Transverse colon (tissue), 4 donors: ENCODE measurements at regions not wholly inside any gene's neighbourhood (a gene's known extent, or its start where the extent isn't known, plus 50 kb on each side); places are given as distances from the start of the nearest gene placed in this dataset.

Experiments used
- EP300 ChIP-seq: sonication (generic); formaldehyde crosslinking; IDR thresholded peaks from one replicate; pipeline ENCODE4 v1.6.1; 2017; ENCODE audit warnings: antibody characterized with exemption, low read depth
- POLR2A ChIP-seq: fragments of 450-650 bp; IDR thresholded peaks from one replicate; pipeline ENCODE4 v1.6.1; 2016; ENCODE audit warnings: antibody characterized with exemption, mild to moderate bottlenecking, moderate library complexity
- POLR2AphosphoS5 ChIP-seq, 3 donors: sonication (generic); formaldehyde crosslinking; IDR thresholded peaks; one replicate each; pipeline ENCODE4 v1.6.1; 2016; ENCODE audit warnings: antibody characterized with exemption in 3 of 3
- TF ChIP-seq, protein P1 (sequence below), 5 experiments: fragments of 200-600 bp in 3 of 5; fragments of 450-650 bp in 2 of 5; sonication (generic) in 3 of 5; IDR thresholded peaks; 1 replicate in 2 of 5; 2 replicates in 3 of 5; pipeline ENCODE4 v1.5.1; 2016 to 2017; ENCODE audit warnings: antibody characterized with exemption in 5 of 5, inconsistent platforms in 3 of 5, mild to moderate bottlenecking in 2 of 5, moderate library complexity in 1 of 5

DNA sequence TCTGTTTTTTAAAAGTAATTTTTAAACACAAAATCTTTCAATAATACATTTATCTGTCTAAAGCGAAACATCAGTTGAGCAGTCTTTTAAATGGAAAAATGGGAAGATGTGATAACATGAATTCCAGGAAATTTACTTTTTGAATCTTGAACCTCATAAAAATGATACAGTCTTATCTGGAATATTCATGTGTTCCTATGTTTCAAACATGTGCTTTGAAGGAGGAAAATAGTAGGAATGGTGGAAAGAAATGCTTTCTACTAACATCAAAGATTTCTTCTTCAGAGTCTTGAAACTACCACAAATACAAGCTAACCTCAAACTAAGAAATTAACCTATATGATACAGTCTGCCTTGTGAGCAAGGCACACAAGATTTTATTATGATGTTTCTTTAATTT is 317.5 kb upstream of the SEMA3A start:
- TF ChIP-seq, protein P1, sequence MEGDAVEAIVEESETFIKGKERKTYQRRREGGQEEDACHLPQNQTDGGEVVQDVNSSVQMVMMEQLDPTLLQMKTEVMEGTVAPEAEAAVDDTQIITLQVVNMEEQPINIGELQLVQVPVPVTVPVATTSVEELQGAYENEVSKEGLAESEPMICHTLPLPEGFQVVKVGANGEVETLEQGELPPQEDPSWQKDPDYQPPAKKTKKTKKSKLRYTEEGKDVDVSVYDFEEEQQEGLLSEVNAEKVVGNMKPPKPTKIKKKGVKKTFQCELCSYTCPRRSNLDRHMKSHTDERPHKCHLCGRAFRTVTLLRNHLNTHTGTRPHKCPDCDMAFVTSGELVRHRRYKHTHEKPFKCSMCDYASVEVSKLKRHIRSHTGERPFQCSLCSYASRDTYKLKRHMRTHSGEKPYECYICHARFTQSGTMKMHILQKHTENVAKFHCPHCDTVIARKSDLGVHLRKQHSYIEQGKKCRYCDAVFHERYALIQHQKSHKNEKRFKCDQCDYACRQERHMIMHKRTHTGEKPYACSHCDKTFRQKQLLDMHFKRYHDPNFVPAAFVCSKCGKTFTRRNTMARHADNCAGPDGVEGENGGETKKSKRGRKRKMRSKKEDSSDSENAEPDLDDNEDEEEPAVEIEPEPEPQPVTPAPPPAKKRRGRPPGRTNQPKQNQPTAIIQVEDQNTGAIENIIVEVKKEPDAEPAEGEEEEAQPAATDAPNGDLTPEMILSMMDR (IDR thresholded peaks at IDR 0.05) = no peak
- TF ChIP-seq EP300 = no peak
- TF ChIP-seq POLR2A = no peak
- TF ChIP-seq POLR2AphosphoS5 (IDR thresholded peaks at IDR 0.05) = no peak
